ENCODE measurements at regions not wholly inside any gene's neighbourhood (a gene's known extent, or its start where the extent isn't known, plus 50 kb on each side); places are given as distances from the start of the nearest gene placed in this dataset.

DNA sequence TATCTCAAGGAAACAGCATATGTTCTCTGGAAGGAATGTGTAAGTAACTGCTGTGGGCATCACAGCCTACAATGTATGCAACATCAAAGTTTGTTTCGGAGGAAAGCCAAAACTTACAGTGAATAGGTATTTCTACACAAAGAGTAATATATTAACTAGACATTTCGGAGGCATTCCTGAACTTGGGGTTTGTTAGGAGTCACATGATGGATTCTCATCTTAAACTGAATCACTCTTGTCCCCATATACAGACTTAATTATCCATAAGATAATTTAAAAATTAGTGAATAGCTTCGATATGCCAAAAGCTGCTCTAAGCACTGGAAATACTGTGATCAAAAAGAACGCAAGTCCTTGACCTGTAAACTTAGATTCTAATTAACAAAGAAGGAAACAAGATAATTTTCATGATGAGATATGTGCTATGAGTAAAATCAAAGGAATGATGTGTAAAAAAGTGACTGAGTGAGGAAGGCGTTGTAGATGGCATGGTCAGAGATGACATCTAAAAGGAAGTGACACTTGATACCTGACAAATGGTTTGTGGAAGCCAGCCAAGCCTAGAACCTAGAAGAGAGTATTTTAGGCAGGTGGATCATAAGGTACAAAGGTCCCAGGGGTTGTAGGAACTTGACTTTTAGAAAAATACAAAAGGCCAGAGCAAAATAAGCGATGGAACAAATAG is 273.1 kb downstream of the MRPL39 start:
- no peak for DNase-seq (ENCODE audit: low read depth)

GRCh38 chr21:25331286-25331685 is 276.0 kb downstream of the MRPL39 start:
- peak; percentile 25 for DNase-seq (ENCODE audit: low read depth)

GRCh38 chr21:25330266-25330665 is 277.0 kb downstream of the MRPL39 start:
- no peak for DNase-seq (ENCODE audit: low read depth)

GRCh38 chr21:25329227-25329825 is 278.0 kb downstream of the MRPL39 start:
- no peak for DNase-seq (ENCODE audit: low read depth)

GRCh38 chr21:25328736-25329135 is 278.5 kb downstream of the MRPL39 start:
- DNase-seq (ENCODE audit: low read depth): no peak

GRCh38 chr21:25326181-25326580 is 281.1 kb downstream of the MRPL39 start:
- no peak for DNase-seq (ENCODE audit: low read depth)

- no peak for DNase-seq (ENCODE audit: low read depth)
These were observed 282.6 kb downstream of the MRPL39 start for GRCh38 chr21:25324666-25325065.

DNA sequence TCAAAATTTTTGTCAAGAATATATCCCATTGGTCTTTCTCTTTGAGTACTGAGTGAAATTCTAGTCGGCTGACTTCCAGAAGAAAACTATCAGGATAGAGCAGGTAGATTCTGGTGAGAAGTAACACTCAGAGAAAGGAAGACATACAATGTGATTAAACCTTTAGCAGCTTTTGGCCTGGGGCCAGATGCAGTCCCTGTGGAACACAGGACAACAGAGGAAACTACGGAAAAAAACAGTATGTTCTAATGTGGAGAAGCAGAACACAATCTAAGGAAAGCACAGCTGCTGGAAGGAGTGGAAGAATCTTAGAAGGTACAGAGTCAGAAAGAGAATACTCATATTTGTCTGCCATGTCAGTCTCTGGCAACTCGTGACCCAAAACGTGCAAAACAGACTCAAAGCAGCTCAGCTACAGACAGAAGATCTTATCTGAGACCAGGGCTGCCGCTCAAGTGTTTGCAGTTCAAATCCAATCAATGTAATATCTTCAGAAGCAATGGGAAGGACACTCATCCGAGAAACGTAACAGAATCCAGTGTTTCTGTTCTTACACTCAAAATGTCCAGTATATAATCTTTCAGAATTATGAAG is 283.8 kb downstream of the MRPL39 start:
- no peak for DNase-seq (ENCODE audit: low read depth)

- no peak for DNase-seq (ENCODE audit: low read depth)
These were observed 293.0 kb downstream of the MRPL39 start for GRCh38 chr21:25314247-25314646.

GRCh38 chr21:25313829-25314228 is 293.5 kb downstream of the MRPL39 start:
- peak; percentile 15 for DNase-seq (ENCODE audit: low read depth)

DNA sequence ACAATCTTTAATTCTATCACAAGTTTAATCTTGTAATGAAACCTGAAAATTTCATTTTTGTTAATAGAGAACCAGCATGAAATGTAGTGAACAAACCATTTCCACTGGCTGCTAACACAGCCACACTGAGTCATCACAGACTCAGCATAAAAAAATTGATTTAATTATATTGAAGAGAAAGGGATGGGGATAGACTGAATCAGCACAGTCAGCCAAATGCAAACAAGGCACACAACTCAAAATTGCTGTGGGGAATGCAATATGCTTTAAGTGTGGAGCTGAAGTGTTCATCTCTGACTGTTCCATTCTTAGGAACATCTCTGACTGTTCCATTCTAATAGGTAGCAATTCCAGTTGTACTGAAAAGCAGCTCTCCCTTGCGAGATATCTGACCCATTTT is 299.8 kb downstream of the MRPL39 start:
- DNase-seq (ENCODE audit: low read depth): no peak

DNA sequence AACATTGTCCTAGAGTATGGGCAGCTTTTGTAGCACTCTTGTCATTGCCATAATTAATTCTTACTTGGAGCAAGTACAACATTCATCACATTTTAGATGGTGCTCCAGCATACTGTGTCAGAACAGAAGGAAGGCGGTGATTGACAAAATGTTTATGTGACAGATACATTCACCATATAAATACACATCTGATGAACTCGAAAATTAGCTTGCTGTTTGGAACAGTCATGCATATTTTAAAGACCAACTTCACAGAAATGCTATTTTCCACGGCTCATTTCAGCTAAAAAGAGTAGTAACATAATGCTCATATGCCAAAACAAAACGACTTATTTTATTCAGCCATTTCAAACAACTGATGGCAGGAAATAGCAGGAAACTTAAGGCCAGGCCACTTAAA is 302.7 kb downstream of the MRPL39 start:
- DNase-seq (ENCODE audit: low read depth): no peak

GRCh38 chr21:25300632-25301031 is 306.6 kb downstream of the MRPL39 start:
- no peak for DNase-seq (ENCODE audit: low read depth)

DNA sequence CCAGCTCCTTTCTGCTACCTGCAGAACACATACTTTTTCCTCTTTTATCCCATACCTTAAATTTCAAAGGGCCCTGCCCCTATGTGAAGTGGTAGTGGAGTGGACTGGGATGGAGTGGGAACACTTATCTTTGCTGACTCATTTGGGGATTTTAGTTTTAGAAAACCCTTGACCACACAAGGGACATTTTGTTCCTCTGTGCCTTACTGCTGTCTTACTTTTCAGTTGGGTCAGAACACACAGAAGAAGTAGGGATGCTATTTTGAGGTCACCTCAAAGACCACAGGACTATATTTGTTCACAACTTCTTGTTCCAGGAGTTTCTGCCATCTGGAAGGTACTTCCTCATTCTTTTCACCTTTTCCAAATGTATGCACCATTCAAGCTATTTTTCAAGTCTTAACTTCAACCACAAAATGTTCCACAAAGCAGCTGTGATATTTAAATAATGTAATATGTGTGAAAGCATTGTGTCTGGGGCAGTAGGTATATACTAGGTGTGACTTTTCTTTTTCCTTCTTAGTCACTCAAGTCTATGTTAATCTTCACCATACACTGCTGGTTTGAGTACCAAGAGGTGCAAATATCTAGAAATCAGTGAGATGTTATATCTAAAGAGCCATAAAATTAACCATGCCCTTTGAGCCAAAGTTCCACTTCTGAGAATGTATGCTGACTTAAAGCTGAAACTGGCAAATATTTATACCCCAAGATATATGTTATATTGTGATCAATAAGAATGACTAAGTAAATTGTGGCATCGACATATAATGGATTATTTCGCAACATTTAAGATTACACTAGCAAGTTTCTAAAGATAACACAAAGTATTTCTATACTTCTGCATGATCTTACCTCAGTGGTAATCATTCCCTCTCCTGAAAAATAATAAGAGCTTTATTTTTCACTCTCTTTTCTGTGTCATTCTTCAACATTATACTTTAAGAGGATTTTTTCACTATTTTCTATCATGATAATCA is 308.5 kb downstream of the MRPL39 start:
- peak; percentile 6 for DNase-seq (ENCODE audit: low read depth)

DNA sequence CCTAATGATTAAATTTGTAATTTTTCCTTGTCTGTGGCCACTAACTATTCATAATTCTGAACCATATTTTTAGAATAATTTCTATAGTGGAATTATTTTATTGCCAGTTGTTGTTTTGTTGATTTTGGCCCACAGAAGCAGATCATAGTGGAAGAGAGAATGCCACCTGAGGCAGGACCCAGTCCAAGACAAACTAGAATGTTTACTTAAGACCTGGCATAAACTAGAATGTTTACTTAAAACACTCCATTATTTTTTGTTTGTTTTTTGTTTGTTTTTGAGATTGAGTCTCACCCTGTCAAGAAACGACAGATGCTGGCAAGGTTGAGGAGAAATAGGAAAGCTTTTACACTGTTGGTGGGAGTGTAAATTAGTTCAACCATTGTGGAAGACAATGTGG is 310.2 kb downstream of the MRPL39 start:
- DNase-seq (ENCODE audit: low read depth): no peak

GRCh38 chr21:25296252-25296651 is 311.0 kb downstream of the MRPL39 start:
- DNase-seq (ENCODE audit: low read depth): no peak

GRCh38 chr21:25292396-25292795 is 314.9 kb downstream of the MRPL39 start:
- no peak for DNase-seq (ENCODE audit: low read depth)

GRCh38 chr21:25283720-25284119 is 323.6 kb downstream of the MRPL39 start:
- peak; percentile 59 for DNase-seq (ENCODE audit: low read depth)

DNA sequence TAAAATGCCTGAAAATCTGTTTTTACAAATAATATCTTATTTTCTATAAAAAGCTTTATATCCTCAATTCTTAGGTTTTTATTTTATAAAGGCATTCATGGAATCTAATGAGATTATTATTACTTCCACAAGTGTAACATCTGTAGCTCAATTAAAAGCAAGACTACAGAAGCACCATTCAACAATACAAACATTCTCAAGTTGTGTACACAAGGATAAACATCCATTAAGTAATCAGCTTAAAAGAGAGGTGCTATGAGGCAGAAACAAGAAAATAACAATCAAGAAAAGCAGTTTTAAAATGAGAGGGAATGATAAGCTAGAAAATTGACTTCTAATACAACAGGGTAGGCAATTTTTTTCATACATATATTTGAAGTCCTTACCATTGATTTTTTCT is 326.1 kb downstream of the MRPL39 start:
- DNase-seq (ENCODE audit: low read depth): no peak

- no peak for DNase-seq (ENCODE audit: low read depth)
These were observed 327.2 kb downstream of the MRPL39 start for GRCh38 chr21:25280061-25280460.

- DNase-seq (ENCODE audit: low read depth): no peak
These were observed 333.3 kb downstream of the MRPL39 start for GRCh38 chr21:25273959-25274358.
